Adrenal gland (tissue), 5 donors: ENCODE measurements at regions not wholly inside any gene's neighbourhood (a gene's known extent, or its start where the extent isn't known, plus 50 kb on each side); places are given as distances from the start of the nearest gene placed in this dataset.

ENCODE experiments used
- POLR2A ChIP-seq, 2 donors: fragments of 450-650 bp; IDR thresholded peaks; one replicate each; pipeline ENCODE4 v1.6.1; 2017; ENCODE audit warnings: antibody characterized with exemption in 2 of 2, mild to moderate bottlenecking in 2 of 2, moderate library complexity in 1 of 2
- TF ChIP-seq, protein P1 (sequence below), 6 experiments: fragments of 450-650 bp in 4 of 6; fragments of 200-600 bp in 2 of 6; sonication (generic) in 1 of 6; IDR thresholded peaks; 1 replicate in 5 of 6; 2 replicates in 1 of 6; pipeline versions ENCODE4 v1.5.1 to v1.8.0; 2016 to 2021; ENCODE audit warnings: antibody characterized with exemption in 6 of 6, mild to moderate bottlenecking in 2 of 6, moderate library complexity in 1 of 6
- donor health status: DM: no; HTN: no; CAD: no.

DNA sequence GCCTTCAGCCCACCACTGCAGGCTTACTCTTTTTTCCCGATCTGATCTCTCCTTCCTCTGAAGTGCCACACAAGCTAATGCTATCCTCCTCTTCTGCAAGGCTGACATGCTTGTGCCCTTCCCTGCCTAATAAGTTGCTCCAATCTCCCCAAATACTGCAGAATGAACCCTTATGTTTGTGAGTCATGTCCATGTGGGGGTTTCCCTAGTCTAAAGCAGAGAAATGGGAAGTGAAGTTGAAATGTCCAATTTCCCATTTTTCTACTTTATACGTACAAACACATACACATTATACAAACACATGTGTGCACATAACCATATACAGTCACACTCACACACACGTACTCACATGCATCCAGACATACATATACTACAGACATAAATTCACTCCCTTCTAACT is 288.1 kb upstream of the CELF4 start:
- TF ChIP-seq, protein P1, sequence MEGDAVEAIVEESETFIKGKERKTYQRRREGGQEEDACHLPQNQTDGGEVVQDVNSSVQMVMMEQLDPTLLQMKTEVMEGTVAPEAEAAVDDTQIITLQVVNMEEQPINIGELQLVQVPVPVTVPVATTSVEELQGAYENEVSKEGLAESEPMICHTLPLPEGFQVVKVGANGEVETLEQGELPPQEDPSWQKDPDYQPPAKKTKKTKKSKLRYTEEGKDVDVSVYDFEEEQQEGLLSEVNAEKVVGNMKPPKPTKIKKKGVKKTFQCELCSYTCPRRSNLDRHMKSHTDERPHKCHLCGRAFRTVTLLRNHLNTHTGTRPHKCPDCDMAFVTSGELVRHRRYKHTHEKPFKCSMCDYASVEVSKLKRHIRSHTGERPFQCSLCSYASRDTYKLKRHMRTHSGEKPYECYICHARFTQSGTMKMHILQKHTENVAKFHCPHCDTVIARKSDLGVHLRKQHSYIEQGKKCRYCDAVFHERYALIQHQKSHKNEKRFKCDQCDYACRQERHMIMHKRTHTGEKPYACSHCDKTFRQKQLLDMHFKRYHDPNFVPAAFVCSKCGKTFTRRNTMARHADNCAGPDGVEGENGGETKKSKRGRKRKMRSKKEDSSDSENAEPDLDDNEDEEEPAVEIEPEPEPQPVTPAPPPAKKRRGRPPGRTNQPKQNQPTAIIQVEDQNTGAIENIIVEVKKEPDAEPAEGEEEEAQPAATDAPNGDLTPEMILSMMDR (IDR thresholded peaks at IDR 0.05) = no peak
- TF ChIP-seq POLR2A (IDR thresholded peaks at IDR 0.05) = no peak
